B cell (primary cell): ENCODE measurements at regions not wholly inside any gene's neighbourhood (a gene's known extent, or its start where the extent isn't known, plus 50 kb on each side); places are given as distances from the start of the nearest gene placed in this dataset.

Experiments
- EZH2 ChIP-seq: IDR thresholded peaks from 2 replicates; pipeline ENCODE4 v1.6.1; 2012; ENCODE audit warnings: borderline replicate concordance, low read depth, mild to moderate bottlenecking, moderate library complexity, low read length; ENCODE audit not compliant: insufficient read depth, poor library complexity, severe bottlenecking
- TF ChIP-seq, protein P1 (sequence below): fragments of 200-600 bp; IDR thresholded peaks from one replicate; pipeline ENCODE4 v1.8.0; 2022; ENCODE audit warnings: antibody characterized with exemption, mild to moderate bottlenecking

DNA sequence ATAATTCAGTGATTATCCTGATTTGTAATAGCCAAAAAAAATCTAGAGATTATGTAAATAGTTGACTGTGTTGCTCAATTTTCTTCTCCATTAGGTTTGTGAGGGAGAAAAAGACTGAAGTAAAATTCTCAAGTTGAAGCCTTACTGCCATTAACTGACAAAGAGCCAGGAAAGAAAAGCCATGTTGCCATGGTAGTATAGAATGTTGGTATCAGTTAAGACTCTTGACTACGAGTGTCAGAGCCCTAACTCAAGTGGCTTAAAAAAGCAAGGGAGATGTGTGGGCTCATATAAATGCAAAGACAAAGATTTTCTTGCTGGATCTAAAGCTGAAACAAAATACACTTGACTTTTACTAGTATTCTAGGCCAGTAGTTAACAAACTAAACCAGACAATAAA lies 571.7 kb downstream of the KCTD16 start:
- TF ChIP-seq, protein P1, sequence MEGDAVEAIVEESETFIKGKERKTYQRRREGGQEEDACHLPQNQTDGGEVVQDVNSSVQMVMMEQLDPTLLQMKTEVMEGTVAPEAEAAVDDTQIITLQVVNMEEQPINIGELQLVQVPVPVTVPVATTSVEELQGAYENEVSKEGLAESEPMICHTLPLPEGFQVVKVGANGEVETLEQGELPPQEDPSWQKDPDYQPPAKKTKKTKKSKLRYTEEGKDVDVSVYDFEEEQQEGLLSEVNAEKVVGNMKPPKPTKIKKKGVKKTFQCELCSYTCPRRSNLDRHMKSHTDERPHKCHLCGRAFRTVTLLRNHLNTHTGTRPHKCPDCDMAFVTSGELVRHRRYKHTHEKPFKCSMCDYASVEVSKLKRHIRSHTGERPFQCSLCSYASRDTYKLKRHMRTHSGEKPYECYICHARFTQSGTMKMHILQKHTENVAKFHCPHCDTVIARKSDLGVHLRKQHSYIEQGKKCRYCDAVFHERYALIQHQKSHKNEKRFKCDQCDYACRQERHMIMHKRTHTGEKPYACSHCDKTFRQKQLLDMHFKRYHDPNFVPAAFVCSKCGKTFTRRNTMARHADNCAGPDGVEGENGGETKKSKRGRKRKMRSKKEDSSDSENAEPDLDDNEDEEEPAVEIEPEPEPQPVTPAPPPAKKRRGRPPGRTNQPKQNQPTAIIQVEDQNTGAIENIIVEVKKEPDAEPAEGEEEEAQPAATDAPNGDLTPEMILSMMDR: no peak
- TF ChIP-seq EZH2: no peak
